Fibroblast of lung (primary cell): ENCODE measurements at regions not wholly inside any gene's neighbourhood (a gene's known extent, or its start where the extent isn't known, plus 50 kb on each side); places are given as distances from the start of the nearest gene placed in this dataset.
"Not testable (repeated sequence)": the region's sequence is repeated elsewhere in the genome, so short reads cannot be mapped to it uniquely, and the experiment has no call there.

Experiments used
- EZH2 ChIP-seq: IDR thresholded peaks from 2 replicates; pipeline ENCODE4 v1.5.1; 2012; ENCODE audit warnings: low read length, control low read depth, mild to moderate bottlenecking; ENCODE audit errors: missing control alignments
- TF ChIP-seq, protein P1 (sequence below), 2 donors: IDR thresholded peaks in 1 of 2; conservative IDR thresholded peaks in 1 of 2; 1 replicate in 1 of 2; 2 replicates in 1 of 2; pipeline ENCODE4 v1.5.1; 2011 to 2012; ENCODE audit warnings: low read length in 2 of 2, control low read depth in 1 of 2, inconsistent platforms in 1 of 2, low read depth in 1 of 2, mild to moderate bottlenecking in 1 of 2

DNA sequence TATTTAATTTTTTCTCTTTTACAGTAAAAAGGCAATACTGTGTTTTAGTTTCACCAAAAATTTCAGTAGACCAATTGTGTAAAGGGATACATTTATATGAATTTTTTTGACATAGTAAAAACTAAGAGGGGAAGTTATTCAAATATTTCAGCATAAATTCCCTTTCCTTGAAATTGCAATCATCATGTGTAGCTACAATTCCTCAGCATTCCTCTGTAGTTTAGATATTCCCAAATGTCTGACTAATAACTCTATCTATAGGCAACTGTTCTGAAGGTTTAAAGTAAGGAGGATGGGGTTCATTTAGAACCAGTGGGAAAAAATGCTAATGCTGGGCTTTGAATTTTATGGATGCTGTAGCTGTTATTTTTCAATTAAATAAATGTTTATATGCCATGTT is 65.1 kb downstream of the NUTM2D start:
- TF ChIP-seq, protein P1, sequence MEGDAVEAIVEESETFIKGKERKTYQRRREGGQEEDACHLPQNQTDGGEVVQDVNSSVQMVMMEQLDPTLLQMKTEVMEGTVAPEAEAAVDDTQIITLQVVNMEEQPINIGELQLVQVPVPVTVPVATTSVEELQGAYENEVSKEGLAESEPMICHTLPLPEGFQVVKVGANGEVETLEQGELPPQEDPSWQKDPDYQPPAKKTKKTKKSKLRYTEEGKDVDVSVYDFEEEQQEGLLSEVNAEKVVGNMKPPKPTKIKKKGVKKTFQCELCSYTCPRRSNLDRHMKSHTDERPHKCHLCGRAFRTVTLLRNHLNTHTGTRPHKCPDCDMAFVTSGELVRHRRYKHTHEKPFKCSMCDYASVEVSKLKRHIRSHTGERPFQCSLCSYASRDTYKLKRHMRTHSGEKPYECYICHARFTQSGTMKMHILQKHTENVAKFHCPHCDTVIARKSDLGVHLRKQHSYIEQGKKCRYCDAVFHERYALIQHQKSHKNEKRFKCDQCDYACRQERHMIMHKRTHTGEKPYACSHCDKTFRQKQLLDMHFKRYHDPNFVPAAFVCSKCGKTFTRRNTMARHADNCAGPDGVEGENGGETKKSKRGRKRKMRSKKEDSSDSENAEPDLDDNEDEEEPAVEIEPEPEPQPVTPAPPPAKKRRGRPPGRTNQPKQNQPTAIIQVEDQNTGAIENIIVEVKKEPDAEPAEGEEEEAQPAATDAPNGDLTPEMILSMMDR (conservative IDR thresholded peaks at IDR 0.05 in 1 of 2, IDR thresholded peaks at IDR 0.05 in 1 of 2; ENCODE audit: low read depth in 1 of 2, low read length in 2 of 2) = not testable (repeated sequence)
- not testable (repeated sequence) for TF ChIP-seq EZH2
